AML-193 (cell line): ENCODE measurements at regions not wholly inside any gene's neighbourhood (a gene's known extent, or its start where the extent isn't known, plus 50 kb on each side); places are given as distances from the start of the nearest gene placed in this dataset.
A peak's percentile ranks its signal among the peaks of the same experiment; 100 is the strongest.

ENCODE experiments used
- DNase-seq, 2 experiments: peaks; one replicate each; lab custom pipeline; 2025; lab: John Stamatoyannopoulos, UW

- DNase-seq: no peak
These were observed 97.8 kb downstream of the AQP9 start for GRCh38 chr15:58235961-58236360.

- DNase-seq: no peak
These were observed 102.2 kb downstream of the AQP9 start for GRCh38 chr15:58240191-58240932.

GRCh38 chr15:58241872-58242271 is 103.7 kb downstream of the AQP9 start:
- DNase-seq: no peak

GRCh38 chr15:58243070-58243469 is 104.9 kb downstream of the AQP9 start:
- DNase-seq: no peak

- DNase-seq: no peak
These were observed 106.4 kb downstream of the AQP9 start for GRCh38 chr15:58244536-58244935.

- no peak for DNase-seq
These were observed 107.9 kb downstream of the AQP9 start for GRCh38 chr15:58246041-58246440.

- peak; percentile 96 to 98 for DNase-seq
These were observed 110.0 kb downstream of the AQP9 start for GRCh38 chr15:58247855-58248842.

- no peak for DNase-seq
These were observed 111.6 kb downstream of the AQP9 start for GRCh38 chr15:58249646-58250312.

- DNase-seq: no peak
These were observed 114.6 kb downstream of the AQP9 start for GRCh38 chr15:58252586-58253323.

GRCh38 chr15:58257776-58258325 is 119.7 kb downstream of the AQP9 start:
- no peak for DNase-seq

GRCh38 chr15:58258501-58259292 is 120.5 kb downstream of the AQP9 start:
- no peak for DNase-seq

- no peak for DNase-seq
These were observed 122.1 kb downstream of the AQP9 start for GRCh38 chr15:58260205-58260724.

GRCh38 chr15:58260725-58261267 is 122.6 kb downstream of the AQP9 start:
- no peak for DNase-seq

- DNase-seq: no peak
These were observed 123.2 kb downstream of the AQP9 start for GRCh38 chr15:58261368-58261767.

- no peak for DNase-seq
These were observed 126.1 kb downstream of the AQP9 start for GRCh38 chr15:58264053-58264971.

- DNase-seq: no peak
These were observed 128.9 kb downstream of the AQP9 start for GRCh38 chr15:58267051-58267450.

GRCh38 chr15:58268746-58269267 is 130.6 kb downstream of the AQP9 start:
- DNase-seq: no peak
